Caco-2 (cell line): ENCODE measurements at regions not wholly inside any gene's neighbourhood (a gene's known extent, or its start where the extent isn't known, plus 50 kb on each side); places are given as distances from the start of the nearest gene placed in this dataset.

Experiments used
- BruUV-seq: library from RNA; stranded (reverse); fragments of 400-500 nt; replicated peaks from 2 replicates; lab custom pipeline; 2021; lab: Mats Ljungman, UMichigan
- CTCF ChIA-PET: fragments of 300-600 bp; sonication (Branson Sonifier 250); formaldehyde crosslinking; loops from one replicate; lab custom pipeline; 2022; ENCODE audit warnings: antibody characterized with exemption; lab: Charles Lee
- POLR2A ChIA-PET: fragments of 300-600 bp; sonication (Branson Sonifier 250); formaldehyde crosslinking; loops from one replicate; lab custom pipeline; 2022; ENCODE audit warnings: antibody characterized with exemption; lab: Charles Lee
- DNase-seq, 2 experiments: peaks; one replicate each; pipeline versions ENCODE4 v3.0.0 to v3.0.0-alpha.2; 2020 to 2022
- H3K27me3 ChIP-seq: replicated peaks from 2 replicates; pipeline ENCODE4 v1.6.0; 2011; ENCODE audit warnings: low read length; ENCODE audit not compliant: control insufficient read depth, insufficient read depth
- H3K36me3 ChIP-seq: 2 replicates; pipeline ENCODE4 v1.5.1; 2011; ENCODE audit warnings: low read length; ENCODE audit not compliant: control insufficient read depth, insufficient read depth
- H3K4me1 ChIP-seq: fragments of 250-450 bp; sonication (Bioruptor Pico); 2 replicates; pipeline ENCODE4 v1.5.1; 2020; ENCODE audit warnings: mild to moderate bottlenecking
- H3K4me3 ChIP-seq: 2 replicates; pipeline ENCODE4 v1.5.1; 2011; ENCODE audit warnings: low read depth, mild to moderate bottlenecking, control low read depth, low read length
- H3K9me3 ChIP-seq: fragments of 250-450 bp; sonication (Bioruptor Pico); 2 replicates; pipeline ENCODE4 v1.5.1; 2020; ENCODE audit warnings: mild to moderate bottlenecking, moderate library complexity
- H3K27ac Mint-ChIP-seq: one replicate; pipeline ENCODE4 v1.8.0; 2022; ENCODE audit warnings: mixed read lengths; ENCODE audit not compliant: unreplicated experiment
- H3K27me3 Mint-ChIP-seq: one replicate; pipeline ENCODE4 v1.8.0; 2022; ENCODE audit warnings: mixed read lengths; ENCODE audit not compliant: insufficient read depth, unreplicated experiment
- H3K36me3 Mint-ChIP-seq: one replicate; pipeline ENCODE4 v1.8.0; 2022; ENCODE audit warnings: mild to moderate bottlenecking, mixed read lengths; ENCODE audit not compliant: insufficient read depth, unreplicated experiment
- H3K4me1 Mint-ChIP-seq: one replicate; pipeline ENCODE4 v1.8.0; 2022; ENCODE audit warnings: low read depth, mixed read lengths; ENCODE audit not compliant: unreplicated experiment
- H3K4me3 Mint-ChIP-seq: one replicate; pipeline ENCODE4 v1.8.0; 2022; ENCODE audit warnings: mild to moderate bottlenecking, moderate library complexity, mixed read lengths; ENCODE audit not compliant: unreplicated experiment
- H3K9me3 Mint-ChIP-seq: one replicate; pipeline ENCODE4 v1.8.0; 2022; ENCODE audit warnings: mixed read lengths; ENCODE audit not compliant: unreplicated experiment
- intact Hi-C: fragments of 100-400 bp; cut with micrococcal nuclease; formaldehyde crosslinking; loops from one replicate; pipeline ENCODE4 v1.10.0; 2022; ENCODE audit not compliant: unreplicated experiment
- TF ChIP-seq, protein P1 (sequence below), 2 experiments: fragments of 200-600 bp in 1 of 2; IDR thresholded peaks; 1 replicate in 1 of 2; 2 replicates in 1 of 2; pipeline versions ENCODE4 v1.5.1 to v1.8.0; 2011 to 2022; ENCODE audit warnings: antibody characterized with exemption in 1 of 2, control low read depth in 1 of 2, inconsistent platforms in 1 of 2, low read depth in 1 of 2, low read length in 1 of 2, mild to moderate bottlenecking in 1 of 2, moderate library complexity in 1 of 2; ENCODE audit not compliant: insufficient read depth in 1 of 2, severe bottlenecking in 1 of 2, unreplicated experiment in 1 of 2

DNA sequence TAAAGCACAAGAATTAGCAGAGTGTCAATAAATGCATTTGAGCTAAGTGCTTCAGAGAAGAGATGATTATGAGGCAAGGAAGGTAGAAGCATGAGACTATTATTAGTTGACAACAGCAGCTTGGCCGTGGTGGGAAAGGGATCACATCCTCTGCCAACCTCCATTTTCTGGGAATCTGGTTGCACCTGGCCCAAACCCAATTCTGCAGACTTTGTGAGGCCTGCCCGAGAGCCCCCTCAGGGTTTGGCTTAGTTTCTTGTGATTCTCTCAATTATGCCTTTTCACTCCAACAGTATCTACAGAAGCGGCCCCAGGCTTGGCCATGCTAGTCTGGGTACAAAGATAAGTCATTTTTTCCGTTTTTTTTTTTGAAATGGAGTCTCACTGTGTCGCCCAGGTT is 111.0 kb upstream of the B3GAT2 start:
- TF ChIP-seq, protein P1, sequence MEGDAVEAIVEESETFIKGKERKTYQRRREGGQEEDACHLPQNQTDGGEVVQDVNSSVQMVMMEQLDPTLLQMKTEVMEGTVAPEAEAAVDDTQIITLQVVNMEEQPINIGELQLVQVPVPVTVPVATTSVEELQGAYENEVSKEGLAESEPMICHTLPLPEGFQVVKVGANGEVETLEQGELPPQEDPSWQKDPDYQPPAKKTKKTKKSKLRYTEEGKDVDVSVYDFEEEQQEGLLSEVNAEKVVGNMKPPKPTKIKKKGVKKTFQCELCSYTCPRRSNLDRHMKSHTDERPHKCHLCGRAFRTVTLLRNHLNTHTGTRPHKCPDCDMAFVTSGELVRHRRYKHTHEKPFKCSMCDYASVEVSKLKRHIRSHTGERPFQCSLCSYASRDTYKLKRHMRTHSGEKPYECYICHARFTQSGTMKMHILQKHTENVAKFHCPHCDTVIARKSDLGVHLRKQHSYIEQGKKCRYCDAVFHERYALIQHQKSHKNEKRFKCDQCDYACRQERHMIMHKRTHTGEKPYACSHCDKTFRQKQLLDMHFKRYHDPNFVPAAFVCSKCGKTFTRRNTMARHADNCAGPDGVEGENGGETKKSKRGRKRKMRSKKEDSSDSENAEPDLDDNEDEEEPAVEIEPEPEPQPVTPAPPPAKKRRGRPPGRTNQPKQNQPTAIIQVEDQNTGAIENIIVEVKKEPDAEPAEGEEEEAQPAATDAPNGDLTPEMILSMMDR (IDR thresholded peaks at IDR 0.05; ENCODE audit: insufficient read depth in 1 of 2, low read depth in 1 of 2, low read length in 1 of 2, severe bottlenecking in 1 of 2, unreplicated experiment in 1 of 2): no peak
- no TSS peak for BruUV-seq
- H3K27me3 ChIP-seq: no peaks in the 10 kb centered on the region
- DNase-seq: no peak
- H3K27ac Mint-ChIP-seq: no peak overlapping the region
- H3K4me1 Mint-ChIP-seq: no peaks in the 10 kb centered on the region
- no peaks in the 10 kb centered on the region for H3K36me3 Mint-ChIP-seq
- H3K27me3 Mint-ChIP-seq: peaks cover 6% of the 10 kb centered on the region
- no peaks in the 10 kb centered on the region for H3K4me1 ChIP-seq
- intact Hi-C loops: no loop called here
- POLR2A ChIA-PET: no interaction called here
- no peaks in the 10 kb centered on the region for H3K9me3 ChIP-seq
- H3K9me3 Mint-ChIP-seq: no peaks in the 10 kb centered on the region
- H3K4me3 Mint-ChIP-seq: no peak overlapping the region
- H3K4me3 ChIP-seq: no peak overlapping the region
- CTCF ChIA-PET: no interaction called here
- no peaks in the 10 kb centered on the region for H3K36me3 ChIP-seq

DNA sequence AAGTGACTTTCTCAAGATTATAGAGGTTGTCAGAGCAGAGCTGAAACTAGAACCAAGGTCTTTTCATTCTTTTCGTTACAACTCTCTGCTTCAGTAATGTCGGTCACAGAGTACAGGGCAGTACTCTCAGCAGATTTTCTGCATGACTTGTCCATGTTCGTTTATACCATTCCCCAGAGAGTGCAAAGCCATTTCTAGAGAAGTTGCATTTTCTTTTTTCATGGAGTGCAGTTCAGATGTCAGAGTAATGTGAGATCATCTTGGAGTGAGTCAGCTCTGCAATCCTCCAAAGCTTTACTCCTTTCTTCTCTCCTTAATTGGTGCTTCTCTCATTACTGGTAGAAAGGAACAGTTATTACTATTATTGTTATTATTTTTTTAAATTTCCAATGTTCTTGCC is 115.6 kb upstream of the B3GAT2 start:
- Histone ChIP-seq H3K27me3 (no peaks in the 10 kb centered on the region), H3K36me3 (no peaks in the 10 kb centered on the region), H3K4me3 (no peak overlapping the region), H3K9me3 (no peaks in the 10 kb centered on the region), H3K4me1 (no peaks in the 10 kb centered on the region)
- Mint-ChIP-seq H3K36me3 (no peaks in the 10 kb centered on the region), H3K27me3 (peaks cover 26% of the 10 kb centered on the region), H3K4me1 (no peaks in the 10 kb centered on the region), H3K27ac (no peak overlapping the region), H3K4me3 (no peak overlapping the region), H3K9me3 (no peaks in the 10 kb centered on the region)
- ChIA-PET CTCF (no interaction called here), POLR2A (no interaction called here)
- TF ChIP-seq, protein P1 (IDR thresholded peaks at IDR 0.05; ENCODE audit: insufficient read depth in 1 of 2, low read depth in 1 of 2, low read length in 1 of 2, severe bottlenecking in 1 of 2, unreplicated experiment in 1 of 2): no peak
- no peak for DNase-seq
- BruUV-seq: no TSS peak
- intact Hi-C loops: no loop called here

DNA sequence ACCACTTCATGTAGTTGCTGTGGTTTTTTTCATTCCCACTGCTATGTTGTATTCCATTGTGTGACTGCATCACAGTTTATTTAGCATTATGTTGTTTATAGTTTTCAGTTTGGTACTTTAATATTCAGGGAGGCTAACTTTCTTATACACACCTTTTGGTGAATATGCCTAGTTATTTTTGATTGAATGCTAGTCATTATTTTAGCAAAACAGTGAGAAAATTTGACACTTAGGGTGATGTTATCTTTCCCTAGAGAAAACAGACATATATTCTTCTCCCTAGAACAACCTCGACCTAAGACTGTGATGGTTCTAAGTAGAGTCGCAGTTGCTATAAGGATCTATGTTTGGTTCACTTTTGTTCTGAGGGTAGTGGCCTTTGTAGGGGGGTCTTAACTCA is 120.8 kb upstream of the B3GAT2 start:
- no peaks in the 10 kb centered on the region for H3K4me1 Mint-ChIP-seq
- no TSS peak for BruUV-seq
- no peaks in the 10 kb centered on the region for H3K36me3 Mint-ChIP-seq
- H3K27me3 Mint-ChIP-seq: peaks cover 34% of the 10 kb centered on the region
- Histone ChIP-seq H3K4me1 (no peaks in the 10 kb centered on the region), H3K27me3 (no peaks in the 10 kb centered on the region), H3K4me3 (no peak overlapping the region), H3K36me3 (no peaks in the 10 kb centered on the region), H3K9me3 (0 out of 2 replicates have a peak, but pooled peaks cover 2% of the 10 kb centered on the region)
- no peak for DNase-seq
- no peaks in the 10 kb centered on the region for H3K9me3 Mint-ChIP-seq
- intact Hi-C loops: no loop called here
- TF ChIP-seq, protein P1 (IDR thresholded peaks at IDR 0.05; ENCODE audit: insufficient read depth in 1 of 2, low read depth in 1 of 2, low read length in 1 of 2, severe bottlenecking in 1 of 2, unreplicated experiment in 1 of 2): no peak
- CTCF ChIA-PET: no interaction called here
- H3K4me3 Mint-ChIP-seq: no peak overlapping the region
- no peak overlapping the region for H3K27ac Mint-ChIP-seq
- POLR2A ChIA-PET: no interaction called here
